HepG2 (cell line): ENCODE measurements at regions not wholly inside any gene's neighbourhood (a gene's known extent, or its start where the extent isn't known, plus 50 kb on each side); places are given as distances from the start of the nearest gene placed in this dataset.

Experiments used
- ATAC-seq: fragments of 200-7000 bp; cut with Tn5 transposase; 3 replicates; pipeline ENCODE4 v1.9.1; 2020; ENCODE audit warnings: mild to moderate bottlenecking, moderate library complexity
- BruUV-seq: library from RNA; stranded (reverse); fragments of 400-500 nt; replicated peaks from 2 replicates; lab custom pipeline; 2021; lab: Mats Ljungman, UMichigan
- CTCF ChIA-PET: fragments of 300-600 bp; formaldehyde crosslinking; extraction: SDS; loops from one replicate; lab custom pipeline; 2021; ENCODE audit warnings: low total read pairs, inconsistent platforms, low intra/inter-chr PET ratio; lab: Yijun Ruan, JAX
- POLR2A ChIA-PET: fragments of 350-600 bp; sonication (Branson Sonifier 250); formaldehyde crosslinking; loops from one replicate; lab custom pipeline; 2020; ENCODE audit warnings: antibody characterized with exemption, inconsistent platforms; lab: Yijun Ruan, JAX
- DNase-seq: peaks from one replicate; pipeline ENCODE4 v3.0.0-alpha.2; 2015; ENCODE audit warnings: low spot score
- FAIRE-seq: peaks from 3 replicates; lab custom pipeline; 2011; peaks lifted over from hg19 to GRCh38; lab: Jason Lieb, UNC
- H2AFZ ChIP-seq: one replicate; pipeline ENCODE4 v1.6.1; 2011; ENCODE audit warnings: low read length, inconsistent platforms
- H3K27ac ChIP-seq: fragments of 300-600 bp; 3 replicates; pipeline ENCODE4 v1.8.0; 2011; ENCODE audit warnings: mixed run types, mild to moderate bottlenecking, mixed read lengths, low read length, inconsistent platforms; ENCODE audit not compliant: insufficient read depth; ENCODE audit errors: extremely low read length
- H3K27me3 ChIP-seq, 2 experiments: fragments of 200-600 bp in 1 of 2; 2 replicates in 1 of 2; 3 replicates in 1 of 2; pipeline versions ENCODE4 v1.6.0 to v1.8.0; 2011; ENCODE audit warnings: low read length in 2 of 2, mild to moderate bottlenecking in 2 of 2, moderate library complexity in 2 of 2, inconsistent platforms in 1 of 2; ENCODE audit not compliant: insufficient read depth in 2 of 2, control insufficient read depth in 1 of 2
- H3K36me3 ChIP-seq, 2 experiments: fragments of 200-600 bp in 1 of 2; replicated peaks in 1 of 2; 2 replicates in 1 of 2; 3 replicates in 1 of 2; pipeline versions ENCODE4 v1.5.1 to v1.8.0; 2011; ENCODE audit warnings: low read length in 2 of 2, inconsistent platforms in 1 of 2; ENCODE audit not compliant: insufficient read depth in 2 of 2, control insufficient read depth in 1 of 2
- H3K4me1 ChIP-seq: 2 replicates; pipeline ENCODE4 v1.5.1; 2012; ENCODE audit warnings: low read length, inconsistent platforms; ENCODE audit not compliant: insufficient read depth
- H3K4me2 ChIP-seq: 2 replicates; pipeline ENCODE4 v1.6.0; 2011; ENCODE audit warnings: low read depth, low read length, inconsistent platforms
- H3K4me3 ChIP-seq, 3 experiments: fragments of 200-600 bp in 1 of 3; sonication (generic), shearing (Covaris generic) in 1 of 3; replicated peaks in 1 of 3; 2 replicates each; pipeline ENCODE4 v1.5.1; 2011 to 2016; ENCODE audit warnings: low read length in 3 of 3, inconsistent platforms in 2 of 3, low read depth in 2 of 3, mild to moderate bottlenecking in 2 of 3, control low read depth in 1 of 3, mixed read lengths in 1 of 3; ENCODE audit not compliant: insufficient read depth in 1 of 3
- H3K79me2 ChIP-seq: one replicate; pipeline ENCODE4 v1.6.1; 2011; ENCODE audit warnings: low read length, inconsistent platforms; ENCODE audit not compliant: insufficient read depth
- H3K9ac ChIP-seq: 2 replicates; pipeline ENCODE4 v1.6.0; 2011; ENCODE audit warnings: mild to moderate bottlenecking, low read depth, low read length, inconsistent platforms; ENCODE audit not compliant: insufficient read depth
- H3K9me3 ChIP-seq: 2 replicates; pipeline ENCODE4 v1.5.1; 2012; ENCODE audit warnings: mild to moderate bottlenecking, low read length
- H4K20me1 ChIP-seq: 2 replicates; pipeline ENCODE4 v1.6.0; 2011; ENCODE audit warnings: inconsistent platforms, mild to moderate bottlenecking, low read length, moderate library complexity; ENCODE audit not compliant: insufficient read depth
- E2F1 ChIP-seq: sonication (generic); formaldehyde crosslinking; IDR thresholded peaks from 2 replicates; pipeline ENCODE4 v1.5.0; 2020; ENCODE audit warnings: missing genetic modification reagents
- MIXL1 ChIP-seq: IDR thresholded peaks from 2 replicates; pipeline ENCODE4 v1.6.1; 2016
- REST ChIP-seq, 2 experiments: IDR thresholded peaks; 2 replicates each; pipeline ENCODE4 v1.6.1; 2011 to 2012; ENCODE audit warnings: low read length in 2 of 2, borderline replicate concordance in 1 of 2, low read depth in 1 of 2, mild to moderate bottlenecking in 1 of 2, moderate library complexity in 1 of 2
- RNF219 ChIP-seq: sonication (generic); formaldehyde crosslinking; IDR thresholded peaks from 2 replicates; pipeline ENCODE4 v1.5.0; 2020; ENCODE audit warnings: mild to moderate bottlenecking, missing genetic modification reagents
- SPEN ChIP-seq: sonication (generic); formaldehyde crosslinking; IDR thresholded peaks from 2 replicates; pipeline ENCODE4 v1.5.1; 2020; ENCODE audit warnings: low read depth, mild to moderate bottlenecking, missing genetic modification reagents
- ZBTB46 ChIP-seq: sonication (generic); formaldehyde crosslinking; IDR thresholded peaks from 2 replicates; pipeline ENCODE4 v1.4.0; 2020; ENCODE audit warnings: mild to moderate bottlenecking, missing genetic modification reagents, borderline replicate concordance
- ZNF740 ChIP-seq: sonication (generic); formaldehyde crosslinking; IDR thresholded peaks from 2 replicates; pipeline ENCODE4 v1.4.0; 2020; ENCODE audit warnings: missing genetic modification reagents
- WGBS: methylation state at CpG from one replicate; pipeline ENCODE4 v1.1.6; 2017; ENCODE audit warnings: low lambda C conversion rate; 5-methylcytosine and 5-hydroxymethylcytosine counted together
- in situ Hi-C: cut with HindIII; loops from 2 replicates; pipeline ENCODE4 v1.10.0; 2017; ENCODE audit warnings: low pct_unique_long_range_greater_than_20kb; ENCODE audit not compliant: extremely low pct_ligation_motif_present
- intact Hi-C: fragments of 100-400 bp; cut with micrococcal nuclease; formaldehyde crosslinking; loops from one replicate; pipeline ENCODE4 v1.10.0; 2022; ENCODE audit not compliant: unreplicated experiment

- Histone ChIP-seq H3K27me3 (no peaks in the 10 kb centered on the region; a peak in 1 of 5 replicates), H3K9ac (no peak overlapping the region), H3K4me1 (no peaks in the 10 kb centered on the region), H3K9me3 (no peaks in the 10 kb centered on the region; the same call in 1 of the 2 replicates), H3K36me3 (no peaks in the 10 kb centered on the region), H4K20me1 (no peaks in the 10 kb centered on the region), H3K4me2 (no peak overlapping the region), H3K27ac (no peak overlapping the region), H3K4me3 (no peak overlapping the region), H2AFZ (no peak overlapping the region), H3K79me2 (no peaks in the 10 kb centered on the region)
- DNase-seq (peak; percentile 15), ATAC-seq (no peak), FAIRE-seq (no peak)
- ChIA-PET CTCF (no interaction called here), POLR2A (no interaction called here)
- no TSS peak for BruUV-seq
- 8% methylated on average over 3 of the region's 3 CpGs for WGBS
- in situ Hi-C loops: no loop called here
- TF ChIP-seq REST (IDR thresholded peaks at IDR 0.05; ENCODE audit: borderline replicate concordance in 1 of 2, low read depth in 1 of 2, low read length in 2 of 2): no peak
- TF ChIP-seq ZBTB46: no peak
- no peak for TF ChIP-seq RNF219 (CRISPR knock-in tag)
- no peak for TF ChIP-seq SPEN (CRISPR knock-in tag)
- no peak for TF ChIP-seq MIXL1 (CRISPR knock-in tag)
- TF ChIP-seq E2F1: no peak
- no peak for TF ChIP-seq ZNF740
- intact Hi-C loops: no loop called here
Measured at GRCh38 chr2:150586858-150587257, 99.4 kb upstream of the RND3 start.
